Sigmoid colon (tissue), 4 donors: ENCODE measurements at regions not wholly inside any gene's neighbourhood (a gene's known extent, or its start where the extent isn't known, plus 50 kb on each side); places are given as distances from the start of the nearest gene placed in this dataset.

ENCODE experiments used
- POLR2AphosphoS5 ChIP-seq, 4 donors: sonication (generic); formaldehyde crosslinking; IDR thresholded peaks; one replicate each; pipeline ENCODE4 v1.6.1; 2017; ENCODE audit warnings: antibody characterized with exemption in 4 of 4
- TF ChIP-seq, protein P1 (sequence below), 4 experiments: fragments of 450-650 bp in 3 of 4; fragments of 200-600 bp in 1 of 4; IDR thresholded peaks; one replicate each; pipeline ENCODE4 v1.5.1; 2016 to 2019; ENCODE audit warnings: antibody characterized with exemption in 4 of 4, mild to moderate bottlenecking in 3 of 4, moderate library complexity in 2 of 4

DNA sequence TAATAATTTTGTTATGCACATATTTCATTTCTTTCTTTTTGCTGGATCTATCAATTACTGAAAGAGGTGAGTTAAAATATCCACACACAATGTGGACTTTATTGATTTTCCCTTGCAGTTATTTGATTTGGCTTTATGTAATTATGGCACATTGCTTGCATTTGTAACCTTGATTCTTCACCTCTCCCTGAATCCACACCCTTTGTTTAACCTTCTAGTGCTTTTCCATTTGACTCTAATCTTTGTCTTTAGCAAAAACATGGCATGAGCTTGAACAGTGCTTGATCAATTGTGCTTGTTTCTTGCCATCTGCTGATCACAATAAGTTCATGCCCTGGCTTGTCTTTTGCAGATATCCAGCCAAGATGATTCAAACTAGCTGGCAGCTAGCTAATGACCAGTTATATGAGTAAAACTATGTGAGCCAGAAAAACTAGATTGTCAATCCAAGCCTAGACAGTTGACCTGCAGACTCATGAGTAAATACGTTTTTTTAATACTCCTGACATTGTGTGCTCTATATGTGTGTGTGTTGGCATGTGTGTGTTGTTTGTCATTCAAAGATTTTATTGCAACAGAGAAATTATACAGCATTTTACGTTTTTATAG lies 899.2 kb downstream of the NCAM2 start:
- TF ChIP-seq, protein P1, sequence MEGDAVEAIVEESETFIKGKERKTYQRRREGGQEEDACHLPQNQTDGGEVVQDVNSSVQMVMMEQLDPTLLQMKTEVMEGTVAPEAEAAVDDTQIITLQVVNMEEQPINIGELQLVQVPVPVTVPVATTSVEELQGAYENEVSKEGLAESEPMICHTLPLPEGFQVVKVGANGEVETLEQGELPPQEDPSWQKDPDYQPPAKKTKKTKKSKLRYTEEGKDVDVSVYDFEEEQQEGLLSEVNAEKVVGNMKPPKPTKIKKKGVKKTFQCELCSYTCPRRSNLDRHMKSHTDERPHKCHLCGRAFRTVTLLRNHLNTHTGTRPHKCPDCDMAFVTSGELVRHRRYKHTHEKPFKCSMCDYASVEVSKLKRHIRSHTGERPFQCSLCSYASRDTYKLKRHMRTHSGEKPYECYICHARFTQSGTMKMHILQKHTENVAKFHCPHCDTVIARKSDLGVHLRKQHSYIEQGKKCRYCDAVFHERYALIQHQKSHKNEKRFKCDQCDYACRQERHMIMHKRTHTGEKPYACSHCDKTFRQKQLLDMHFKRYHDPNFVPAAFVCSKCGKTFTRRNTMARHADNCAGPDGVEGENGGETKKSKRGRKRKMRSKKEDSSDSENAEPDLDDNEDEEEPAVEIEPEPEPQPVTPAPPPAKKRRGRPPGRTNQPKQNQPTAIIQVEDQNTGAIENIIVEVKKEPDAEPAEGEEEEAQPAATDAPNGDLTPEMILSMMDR (IDR thresholded peaks at IDR 0.05) = no peak
- no peak for TF ChIP-seq POLR2AphosphoS5 (IDR thresholded peaks at IDR 0.05)
